MM.1S (cell line): ENCODE measurements at regions not wholly inside any gene's neighbourhood (a gene's known extent, or its start where the extent isn't known, plus 50 kb on each side); places are given as distances from the start of the nearest gene placed in this dataset.

Experiments used
- EZH2 ChIP-seq: fragments of 300-600 bp; sonication (generic); optimal IDR thresholded peaks from 2 replicates; pipeline ENCODE3; 2017; ENCODE audit warnings: low read depth, mild to moderate bottlenecking, antibody characterized with exemption, low read length, mixed read lengths
- TF ChIP-seq, protein P1 (sequence below): fragments of 300-600 bp; sonication (generic); IDR thresholded peaks from 2 replicates; pipeline ENCODE4 v1.5.1; 2016; ENCODE audit warnings: antibody characterized with exemption, low read length, mixed read lengths

DNA sequence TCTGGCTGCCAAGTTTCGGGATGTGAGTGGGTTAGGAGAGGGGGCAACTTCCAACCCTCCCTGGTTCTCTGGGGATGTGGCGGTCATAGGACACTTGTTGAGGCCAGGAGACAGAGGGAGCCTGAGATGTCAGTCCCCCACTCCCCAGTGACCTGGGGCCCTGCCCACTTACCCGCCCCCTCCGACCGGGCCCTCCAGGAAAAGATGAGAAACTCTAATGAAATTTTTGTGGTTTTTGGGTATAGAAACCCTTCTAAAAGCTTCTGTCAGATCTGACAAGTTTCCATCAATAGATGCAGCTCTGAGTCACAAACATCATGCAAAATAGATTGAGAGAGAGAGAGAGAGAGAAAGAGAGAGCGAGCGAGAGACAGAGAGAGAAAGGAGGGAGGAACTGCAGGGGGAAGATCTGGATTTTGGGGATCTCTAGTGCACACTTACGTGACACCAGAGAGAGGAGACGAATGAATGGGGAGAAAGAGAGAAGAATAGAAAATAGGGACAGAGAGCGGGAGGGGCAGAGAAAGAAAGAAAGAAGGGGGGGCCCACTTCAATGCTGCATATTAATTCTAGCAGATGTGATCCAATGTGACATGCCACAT, 94.0 kb downstream of the PTPRS start:
- TF ChIP-seq, protein P1, sequence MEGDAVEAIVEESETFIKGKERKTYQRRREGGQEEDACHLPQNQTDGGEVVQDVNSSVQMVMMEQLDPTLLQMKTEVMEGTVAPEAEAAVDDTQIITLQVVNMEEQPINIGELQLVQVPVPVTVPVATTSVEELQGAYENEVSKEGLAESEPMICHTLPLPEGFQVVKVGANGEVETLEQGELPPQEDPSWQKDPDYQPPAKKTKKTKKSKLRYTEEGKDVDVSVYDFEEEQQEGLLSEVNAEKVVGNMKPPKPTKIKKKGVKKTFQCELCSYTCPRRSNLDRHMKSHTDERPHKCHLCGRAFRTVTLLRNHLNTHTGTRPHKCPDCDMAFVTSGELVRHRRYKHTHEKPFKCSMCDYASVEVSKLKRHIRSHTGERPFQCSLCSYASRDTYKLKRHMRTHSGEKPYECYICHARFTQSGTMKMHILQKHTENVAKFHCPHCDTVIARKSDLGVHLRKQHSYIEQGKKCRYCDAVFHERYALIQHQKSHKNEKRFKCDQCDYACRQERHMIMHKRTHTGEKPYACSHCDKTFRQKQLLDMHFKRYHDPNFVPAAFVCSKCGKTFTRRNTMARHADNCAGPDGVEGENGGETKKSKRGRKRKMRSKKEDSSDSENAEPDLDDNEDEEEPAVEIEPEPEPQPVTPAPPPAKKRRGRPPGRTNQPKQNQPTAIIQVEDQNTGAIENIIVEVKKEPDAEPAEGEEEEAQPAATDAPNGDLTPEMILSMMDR: no peak
- TF ChIP-seq EZH2: no peak
